Activated T-helper 17 cell treated with anti-CD3 and anti-CD28 coated beads, Interleukin-2, amount 50 U/mL, for 72 hours (primary cell): ENCODE measurements at regions not wholly inside any gene's neighbourhood (a gene's known extent, or its start where the extent isn't known, plus 50 kb on each side); places are given as distances from the start of the nearest gene placed in this dataset.
"Not testable (repeated sequence)": the region's sequence is repeated elsewhere in the genome, so short reads cannot be mapped to it uniquely, and the experiment has no call there.

ENCODE experiments used
- ATAC-seq: fragments of 150-1000 bp; cut with Tn5 transposase; replicated peaks from 2 replicates; pipeline ENCODE4 v1.10.0; 2021; ENCODE audit warnings: mild to moderate bottlenecking, moderate library complexity
- H3K27ac Mint-ChIP-seq: one replicate; pipeline ENCODE4 v1.8.0; 2022; ENCODE audit warnings: mixed read lengths
- H3K27me3 Mint-ChIP-seq: one replicate; pipeline ENCODE4 v1.8.0; 2022; ENCODE audit warnings: mixed read lengths
- H3K36me3 Mint-ChIP-seq: one replicate; pipeline ENCODE4 v1.8.0; 2022; ENCODE audit warnings: low read depth, mild to moderate bottlenecking, mixed read lengths
- H3K4me1 Mint-ChIP-seq: one replicate; pipeline ENCODE4 v1.8.0; 2022; ENCODE audit warnings: mixed read lengths
- H3K4me3 Mint-ChIP-seq: one replicate; pipeline ENCODE4 v1.8.0; 2022; ENCODE audit warnings: mild to moderate bottlenecking, mixed read lengths
- H3K9me3 Mint-ChIP-seq: one replicate; pipeline ENCODE4 v1.8.0; 2022; ENCODE audit warnings: mixed read lengths

DNA sequence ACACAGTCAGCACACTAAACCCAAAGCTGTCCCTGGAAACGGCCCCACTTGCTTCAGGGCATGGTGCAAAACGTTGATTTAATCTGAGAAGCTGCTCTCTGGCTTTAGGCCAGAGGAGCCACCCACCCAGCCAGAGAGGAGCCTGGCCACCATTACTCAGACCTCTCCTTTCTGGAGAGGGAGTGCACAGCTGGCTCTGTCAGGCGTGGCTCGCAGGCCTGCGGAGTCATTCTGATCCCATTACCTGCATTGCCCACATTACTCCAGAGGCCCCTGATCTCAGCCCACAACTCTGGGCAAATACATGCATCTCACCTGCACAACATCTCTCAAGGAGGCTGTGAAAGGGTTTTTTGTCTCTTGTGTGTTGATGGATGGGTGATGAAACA, 370.0 kb upstream of the IGFBP3 start:
- H3K4me1 Mint-ChIP-seq, result no peaks in the 10 kb centered on the region
- no peaks in the 10 kb centered on the region for H3K27me3 Mint-ChIP-seq
- no peaks in the 10 kb centered on the region for H3K36me3 Mint-ChIP-seq
- H3K9me3 Mint-ChIP-seq, result peaks cover 3% of the 10 kb centered on the region
- H3K4me3 Mint-ChIP-seq, result no peak overlapping the region
- peak; percentile 40 for ATAC-seq
- no peak overlapping the region for H3K27ac Mint-ChIP-seq

DNA sequence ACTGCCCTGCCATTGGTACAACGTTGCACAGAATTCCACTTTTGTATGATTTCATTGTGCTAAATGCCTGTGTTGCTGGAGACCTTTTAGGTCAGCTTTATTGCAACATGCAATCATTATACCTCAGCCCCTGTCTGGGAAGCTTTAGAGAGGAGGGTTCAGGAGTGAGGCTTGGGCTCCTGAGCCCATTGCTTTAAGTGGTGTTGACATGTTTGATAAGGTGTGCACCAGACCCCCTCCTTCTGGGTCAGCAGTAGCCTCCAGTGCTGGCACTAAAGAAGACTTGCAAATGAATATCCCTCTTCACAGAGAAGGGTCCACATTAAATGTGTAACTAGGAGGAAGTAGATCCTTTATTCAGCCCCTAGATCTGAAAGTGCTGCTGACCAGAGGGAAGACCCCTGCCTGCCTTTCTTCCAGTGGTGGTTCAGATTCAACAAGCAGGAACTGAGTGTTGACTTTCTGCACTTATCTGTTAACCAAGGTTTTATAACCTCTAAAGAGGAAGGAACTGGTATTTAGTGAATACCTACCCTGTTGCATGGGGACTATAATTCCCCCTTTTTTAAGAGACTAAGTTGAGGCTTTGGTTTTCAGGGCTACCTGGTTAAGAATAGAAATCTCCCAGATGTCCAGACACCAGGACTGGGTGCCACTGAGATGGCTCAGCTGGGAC, 369.4 kb upstream of the IGFBP3 start:
- peaks cover 3% of the 10 kb centered on the region for H3K9me3 Mint-ChIP-seq
- H3K27me3 Mint-ChIP-seq, result no peaks in the 10 kb centered on the region
- H3K27ac Mint-ChIP-seq, result no peak overlapping the region
- no peak for ATAC-seq
- H3K4me3 Mint-ChIP-seq, result no peak overlapping the region
- no peaks in the 10 kb centered on the region for H3K36me3 Mint-ChIP-seq
- no peaks in the 10 kb centered on the region for H3K4me1 Mint-ChIP-seq

DNA sequence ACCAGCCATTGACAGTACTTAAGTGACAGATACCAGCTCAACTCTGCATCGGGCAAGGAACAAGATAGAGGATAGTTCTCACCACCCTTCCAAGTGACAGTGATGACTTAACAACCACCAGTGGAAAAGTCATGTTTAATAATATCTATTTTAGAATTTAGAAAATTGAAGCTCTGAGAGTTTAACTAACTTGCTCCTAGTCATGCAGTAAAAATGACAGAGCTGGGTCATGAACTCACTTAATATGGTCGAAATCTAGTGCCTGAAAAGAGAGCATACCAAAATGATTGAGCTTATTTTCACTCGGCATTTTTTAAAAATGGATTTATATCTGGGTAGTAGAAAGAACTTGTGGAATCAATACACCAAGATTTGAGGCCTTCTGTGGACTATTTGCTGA, 367.8 kb upstream of the IGFBP3 start:
- no peak overlapping the region for H3K27ac Mint-ChIP-seq
- H3K36me3 Mint-ChIP-seq, result no peaks in the 10 kb centered on the region
- H3K4me3 Mint-ChIP-seq, result no peak overlapping the region
- no peaks in the 10 kb centered on the region for H3K27me3 Mint-ChIP-seq
- no peak for ATAC-seq
- H3K4me1 Mint-ChIP-seq, result no peaks in the 10 kb centered on the region
- no peaks in the 10 kb centered on the region for H3K9me3 Mint-ChIP-seq

DNA sequence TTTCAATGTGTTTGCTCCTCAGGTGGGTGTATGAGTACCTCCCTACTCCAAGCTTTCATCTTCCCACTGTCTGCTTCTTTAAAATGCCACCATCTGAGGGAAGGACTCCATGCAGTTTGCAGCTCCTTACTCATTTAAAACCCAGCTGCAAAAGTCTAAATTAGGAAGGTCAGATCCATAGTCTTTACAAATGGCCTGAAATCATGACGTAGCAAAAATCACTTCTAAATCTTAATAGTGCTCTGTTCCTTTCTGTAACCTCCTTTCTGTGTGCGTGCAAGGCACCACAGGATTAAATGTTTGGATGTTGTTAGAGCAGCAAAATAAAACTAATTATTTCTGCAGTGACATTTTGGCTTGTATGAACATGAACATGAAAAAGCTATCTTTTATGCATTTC, 366.9 kb upstream of the IGFBP3 start:
- Mint-ChIP-seq H3K36me3 (no peaks in the 10 kb centered on the region), H3K4me1 (no peaks in the 10 kb centered on the region), H3K9me3 (no peaks in the 10 kb centered on the region), H3K4me3 (no peak overlapping the region), H3K27me3 (no peaks in the 10 kb centered on the region), H3K27ac (no peak overlapping the region)
- no peak for ATAC-seq

DNA sequence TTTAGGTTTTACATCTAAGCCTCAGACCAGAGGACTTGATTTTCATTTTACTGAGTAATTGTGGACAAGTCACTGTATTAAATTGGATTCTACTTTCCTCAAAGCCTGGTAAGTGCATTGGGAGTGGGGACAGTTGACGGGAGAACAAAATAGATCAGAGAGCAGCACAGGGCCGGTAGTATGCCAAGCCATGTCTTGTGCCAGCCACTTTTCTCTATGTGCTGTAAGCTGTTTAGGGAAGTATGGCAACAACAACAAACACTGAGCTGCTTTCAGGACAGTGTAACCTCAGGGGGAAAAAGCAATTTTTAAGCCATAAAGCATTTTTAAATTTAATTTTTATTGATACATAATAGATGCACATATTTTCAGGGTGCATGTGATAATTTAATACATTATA, 365.9 kb upstream of the IGFBP3 start:
- Mint-ChIP-seq H3K4me1 (no peaks in the 10 kb centered on the region), H3K27ac (no peak overlapping the region), H3K9me3 (no peaks in the 10 kb centered on the region), H3K27me3 (no peaks in the 10 kb centered on the region), H3K4me3 (no peak overlapping the region), H3K36me3 (no peaks in the 10 kb centered on the region)
- ATAC-seq, result no peak

DNA sequence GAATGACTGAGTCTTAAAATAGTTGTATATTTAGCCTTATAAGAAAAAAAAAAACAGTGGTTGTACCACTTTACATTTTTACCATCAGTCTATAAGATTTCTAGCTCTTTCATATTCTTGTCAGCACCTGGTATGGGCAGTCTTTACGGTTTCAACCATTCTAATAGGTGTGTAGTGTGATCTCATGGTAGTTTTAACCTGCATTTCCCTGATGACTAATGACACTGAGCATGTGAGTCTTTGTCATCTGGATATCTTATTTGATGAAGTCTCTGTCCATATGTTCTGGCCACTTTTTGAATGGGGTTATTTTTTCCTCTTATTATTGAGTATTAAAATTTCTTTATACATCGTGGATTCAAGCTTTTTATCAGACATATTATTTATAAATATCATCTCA, 365.3 kb upstream of the IGFBP3 start:
- Mint-ChIP-seq H3K4me1 (no peaks in the 10 kb centered on the region), H3K36me3 (no peaks in the 10 kb centered on the region), H3K4me3 (no peak overlapping the region), H3K27ac (no peak overlapping the region), H3K9me3 (no peaks in the 10 kb centered on the region), H3K27me3 (no peaks in the 10 kb centered on the region)
- no peak for ATAC-seq

DNA sequence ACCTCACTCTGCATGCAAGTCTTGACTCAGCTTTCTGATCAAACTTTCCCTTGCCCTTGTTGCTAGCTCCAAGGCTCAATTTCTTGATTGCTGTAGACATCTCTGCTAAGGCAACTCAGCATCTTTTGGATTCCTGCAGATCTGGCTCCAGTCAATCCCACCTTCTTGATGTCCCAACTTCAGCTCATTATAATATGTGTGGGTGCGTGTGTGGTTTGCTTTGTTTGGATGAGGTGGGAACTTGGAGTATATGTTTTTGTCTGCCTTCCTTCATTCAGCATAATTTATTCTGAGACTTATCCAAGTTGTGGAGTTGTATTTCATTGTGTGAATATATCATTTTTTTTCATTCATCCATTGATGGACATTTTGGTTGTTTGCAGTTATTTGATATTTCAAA, 364.8 kb upstream of the IGFBP3 start:
- Mint-ChIP-seq H3K36me3 (no peaks in the 10 kb centered on the region), H3K4me3 (no peak overlapping the region), H3K27ac (no peak overlapping the region), H3K27me3 (no peaks in the 10 kb centered on the region), H3K4me1 (no peaks in the 10 kb centered on the region), H3K9me3 (peaks cover 2% of the 10 kb centered on the region)
- ATAC-seq, result no peak

DNA sequence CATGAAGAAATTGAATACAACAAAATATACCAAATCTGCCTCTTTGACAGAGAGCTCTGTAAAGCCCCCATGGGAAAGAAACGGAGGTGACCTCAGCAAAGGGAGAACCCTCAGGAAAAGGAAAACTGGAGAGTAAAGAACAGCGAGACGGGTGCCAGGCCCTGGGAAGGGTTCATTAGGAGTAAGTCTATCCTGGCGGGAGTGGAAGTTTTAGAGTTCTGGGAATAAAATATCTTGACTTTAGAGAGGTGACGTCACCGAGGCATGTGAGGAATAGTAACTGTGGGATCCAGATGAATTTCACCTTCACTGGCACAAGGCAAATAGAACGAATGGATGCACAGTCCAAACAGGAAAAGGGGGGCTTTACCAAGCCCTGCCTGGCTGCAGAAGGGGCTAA, 362.8 kb upstream of the IGFBP3 start:
- Mint-ChIP-seq H3K36me3 (no peaks in the 10 kb centered on the region), H3K9me3 (peaks cover 4% of the 10 kb centered on the region), H3K27ac (no peak overlapping the region), H3K27me3 (no peaks in the 10 kb centered on the region), H3K4me3 (no peak overlapping the region), H3K4me1 (no peaks in the 10 kb centered on the region)
- no peak for ATAC-seq

DNA sequence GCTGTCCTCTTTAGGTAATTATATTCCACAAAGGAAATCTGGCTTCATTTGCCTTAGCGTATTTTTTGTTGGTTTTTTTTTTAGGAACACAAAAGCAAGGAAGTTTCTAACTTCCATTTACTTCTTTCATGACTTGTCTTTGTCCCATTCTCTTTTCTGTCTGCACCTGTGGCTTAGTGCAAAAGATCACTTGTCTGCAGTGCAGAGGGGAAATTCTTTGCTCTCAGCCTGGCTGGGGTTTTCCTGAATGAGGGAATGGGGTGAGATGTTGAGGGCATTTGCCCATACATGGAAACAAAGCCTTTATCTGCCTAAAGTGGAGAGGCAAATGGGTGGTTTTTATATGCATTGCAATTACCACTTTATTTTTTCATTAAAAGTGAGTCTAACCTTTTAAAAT, 361.1 kb upstream of the IGFBP3 start:
- no peak overlapping the region for H3K27ac Mint-ChIP-seq
- no peak overlapping the region for H3K4me3 Mint-ChIP-seq
- no peaks in the 10 kb centered on the region for H3K36me3 Mint-ChIP-seq
- peaks cover 4% of the 10 kb centered on the region for H3K9me3 Mint-ChIP-seq
- no peaks in the 10 kb centered on the region for H3K27me3 Mint-ChIP-seq
- no peak for ATAC-seq
- no peaks in the 10 kb centered on the region for H3K4me1 Mint-ChIP-seq

DNA sequence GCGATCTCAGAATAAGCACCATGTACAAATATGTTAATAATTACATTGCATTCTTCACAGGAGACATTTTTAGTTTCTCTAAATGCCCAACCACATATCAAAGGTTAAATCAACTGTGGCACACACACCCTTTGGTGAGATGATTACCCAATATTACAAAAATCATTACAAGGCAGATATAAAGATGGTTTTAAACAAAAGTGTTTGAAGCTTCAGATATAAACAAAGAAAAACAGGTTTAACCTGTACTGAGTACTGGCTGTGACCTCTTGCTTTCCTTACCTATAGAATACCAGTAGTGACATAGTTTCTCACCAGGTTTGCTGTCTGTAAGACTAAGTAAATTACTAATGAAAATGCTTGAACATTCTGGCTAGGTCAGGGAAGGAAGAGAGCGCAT, 360.0 kb upstream of the IGFBP3 start:
- Mint-ChIP-seq H3K36me3 (no peaks in the 10 kb centered on the region), H3K4me1 (no peaks in the 10 kb centered on the region), H3K4me3 (no peak overlapping the region), H3K27ac (no peak overlapping the region), H3K27me3 (no peaks in the 10 kb centered on the region), H3K9me3 (peaks cover 4% of the 10 kb centered on the region)
- no peak for ATAC-seq

DNA sequence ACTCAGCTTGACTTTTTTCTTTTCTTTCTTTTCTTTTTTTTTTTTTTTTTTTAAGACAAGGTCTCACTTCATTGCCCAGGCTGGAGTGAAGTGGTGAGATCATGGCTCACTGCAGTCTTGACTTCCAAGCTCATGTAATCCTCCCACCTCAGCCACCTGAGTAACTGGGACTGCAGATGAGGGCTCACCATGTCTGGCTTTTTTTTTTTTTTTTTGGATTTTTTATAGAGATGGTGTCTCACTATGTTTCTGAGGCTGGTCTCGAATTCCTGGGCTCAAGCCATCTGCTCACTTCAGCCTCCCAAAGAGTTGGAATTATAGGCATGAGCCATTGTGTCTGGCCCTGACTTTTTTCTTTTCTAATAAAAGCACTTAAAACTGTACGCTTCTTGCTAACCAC, 358.2 kb upstream of the IGFBP3 start:
- Mint-ChIP-seq H3K4me3 (no peak overlapping the region), H3K27ac (no peak overlapping the region), H3K36me3 (no peaks in the 10 kb centered on the region), H3K27me3 (no peaks in the 10 kb centered on the region), H3K4me1 (no peaks in the 10 kb centered on the region), H3K9me3 (peaks cover 4% of the 10 kb centered on the region)
- no peak for ATAC-seq

DNA sequence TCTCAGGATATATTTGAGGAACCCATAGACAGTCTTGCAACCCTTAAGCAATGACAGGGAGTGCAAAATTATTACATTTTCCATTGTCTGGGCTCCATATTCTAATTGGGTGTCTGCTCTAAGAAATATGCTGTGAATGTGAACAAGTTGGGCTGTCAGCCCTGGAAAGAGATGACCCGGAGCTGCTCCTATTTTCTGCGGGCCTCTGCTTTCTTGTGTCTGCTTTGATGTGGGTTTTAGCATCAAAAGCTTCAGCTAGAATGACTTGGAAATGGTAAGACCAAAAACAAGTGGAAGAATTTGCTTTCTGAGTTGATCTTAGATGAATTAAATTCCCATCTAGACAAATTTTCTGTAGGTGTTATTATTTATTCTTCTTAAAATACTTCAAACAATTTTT, 343.6 kb upstream of the IGFBP3 start:
- Mint-ChIP-seq H3K27me3 (no peaks in the 10 kb centered on the region), H3K27ac (no peak overlapping the region), H3K4me3 (no peak overlapping the region), H3K36me3 (no peaks in the 10 kb centered on the region), H3K4me1 (no peaks in the 10 kb centered on the region), H3K9me3 (peaks cover 23% of the 10 kb centered on the region)
- no peak for ATAC-seq

DNA sequence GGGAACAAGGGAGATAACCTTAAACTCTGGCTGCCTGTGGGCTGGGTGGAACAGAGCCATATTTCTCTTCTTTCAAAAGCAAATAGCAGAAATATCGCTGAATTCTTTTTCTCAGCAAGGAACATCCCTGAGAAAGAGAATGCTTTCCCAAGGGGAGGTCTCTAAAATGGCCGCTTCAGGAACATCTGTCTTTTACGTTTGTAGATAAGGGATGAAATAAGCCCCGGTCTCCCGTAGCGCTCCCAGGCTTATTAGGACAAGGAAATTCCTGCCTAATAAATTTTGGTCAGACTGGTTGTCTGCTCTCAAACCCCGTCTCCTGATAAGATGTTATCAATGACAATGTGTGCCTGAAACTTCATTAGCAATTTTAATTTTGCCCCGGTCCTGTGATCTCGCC, 340.6 kb upstream of the IGFBP3 start:
- peaks cover 27% of the 10 kb centered on the region for H3K9me3 Mint-ChIP-seq
- H3K4me3 Mint-ChIP-seq, H3K27ac Mint-ChIP-seq, ATAC-seq, H3K27me3 Mint-ChIP-seq, H3K4me1 Mint-ChIP-seq, H3K36me3 Mint-ChIP-seq: not testable (repeated sequence)

DNA sequence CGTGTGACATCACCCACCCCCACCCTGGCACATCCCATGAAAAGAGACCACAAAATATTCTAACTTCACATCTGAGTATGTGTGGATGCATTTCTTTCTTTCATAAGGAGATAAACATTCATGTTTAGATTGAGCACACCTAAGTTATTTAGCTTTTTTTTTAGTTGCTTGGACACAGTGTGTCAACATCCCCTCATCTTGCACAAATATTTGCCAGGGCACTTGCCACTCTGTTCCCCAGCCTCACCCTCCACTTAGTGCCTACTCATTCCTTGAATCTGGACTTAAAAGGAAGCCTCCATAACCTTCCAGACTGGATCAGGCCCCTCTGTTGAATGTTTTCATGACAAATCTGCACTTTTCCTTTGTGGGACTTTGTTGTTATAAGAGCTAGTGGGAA, 338.9 kb upstream of the IGFBP3 start:
- Mint-ChIP-seq H3K27me3 (no peaks in the 10 kb centered on the region), H3K36me3 (no peaks in the 10 kb centered on the region), H3K4me1 (no peaks in the 10 kb centered on the region), H3K4me3 (no peak overlapping the region), H3K9me3 (peaks cover 22% of the 10 kb centered on the region), H3K27ac (no peak overlapping the region)
- no peak for ATAC-seq

DNA sequence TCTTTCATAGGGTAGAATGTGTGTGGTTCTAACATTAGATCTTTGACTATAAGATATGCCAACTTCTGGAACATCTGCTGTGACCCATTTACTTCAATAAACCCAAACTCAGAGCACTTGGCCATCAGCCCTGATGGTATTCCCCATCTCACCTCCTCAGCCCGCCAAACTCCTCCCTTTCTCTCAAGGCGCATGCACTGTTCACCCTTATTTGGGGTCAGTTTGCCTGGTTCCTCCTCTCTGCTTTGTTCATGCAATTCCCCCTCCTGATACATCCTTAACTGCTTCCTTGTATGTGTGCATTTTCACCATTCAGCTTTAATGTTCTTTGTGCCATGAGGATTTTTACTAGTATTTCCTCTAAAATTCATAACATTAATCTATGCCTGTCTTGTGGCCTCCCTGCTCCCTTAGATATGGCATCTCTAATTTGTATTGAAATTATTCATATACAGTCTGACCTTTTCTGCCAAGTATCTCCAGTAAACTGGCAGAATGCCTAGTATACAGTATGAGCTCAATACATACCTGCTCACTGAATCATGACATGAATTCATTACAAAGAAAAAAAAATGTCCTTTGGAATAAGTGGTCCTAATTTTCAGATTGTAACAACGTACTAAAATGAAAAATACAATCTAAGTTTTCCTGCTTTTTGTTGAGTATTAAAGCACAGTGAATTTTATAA, 336.8 kb upstream of the IGFBP3 start:
- Mint-ChIP-seq H3K27ac (no peak overlapping the region), H3K9me3 (peaks cover 19% of the 10 kb centered on the region), H3K27me3 (no peaks in the 10 kb centered on the region), H3K36me3 (no peaks in the 10 kb centered on the region), H3K4me3 (no peak overlapping the region), H3K4me1 (no peaks in the 10 kb centered on the region)
- no peak for ATAC-seq
